Activated naive CD8-positive, alpha-beta T cell treated with anti-CD3 and anti-CD28 coated beads, Interleukin-2, amount 10 ng/mL, durations not matched to agents 7 days and 5 days (primary cell): ENCODE measurements at regions not wholly inside any gene's neighbourhood (a gene's known extent, or its start where the extent isn't known, plus 50 kb on each side); places are given as distances from the start of the nearest gene placed in this dataset.
"Not testable (repeated sequence)": the region's sequence is repeated elsewhere in the genome, so short reads cannot be mapped to it uniquely, and the experiment has no call there.

Experiments used
- ATAC-seq: fragments of 150-1000 bp; cut with Tn5 transposase; one replicate; pipeline ENCODE4 v1.10.0; 2021; ENCODE audit warnings: low read depth, moderate library complexity
- POLR2A ChIA-PET: fragments of 350-600 bp; sonication (Branson Sonifier 250); formaldehyde crosslinking; loops from one replicate; lab custom pipeline; 2021; ENCODE audit warnings: antibody characterized with exemption; lab: Charles Lee
- DNase-seq: peaks from one replicate; pipeline ENCODE4 v3.0.0; 2021
- H3K27ac Mint-ChIP-seq: one replicate; pipeline ENCODE4 v1.8.0; 2022; ENCODE audit warnings: mild to moderate bottlenecking, mixed read lengths
- H3K27me3 Mint-ChIP-seq: one replicate; pipeline ENCODE4 v1.8.0; 2022; ENCODE audit warnings: mild to moderate bottlenecking, moderate library complexity, mixed read lengths
- H3K36me3 Mint-ChIP-seq: one replicate; pipeline ENCODE4 v1.8.0; 2021; ENCODE audit warnings: mild to moderate bottlenecking, mixed read lengths
- H3K4me1 Mint-ChIP-seq: one replicate; pipeline ENCODE4 v1.8.0; 2021; ENCODE audit warnings: mixed read lengths
- H3K4me3 Mint-ChIP-seq: one replicate; pipeline ENCODE4 v1.8.0; 2022; ENCODE audit warnings: mild to moderate bottlenecking, moderate library complexity, mixed read lengths
- H3K9me3 Mint-ChIP-seq: one replicate; pipeline ENCODE4 v1.8.0; 2021; ENCODE audit warnings: mixed read lengths

DNA sequence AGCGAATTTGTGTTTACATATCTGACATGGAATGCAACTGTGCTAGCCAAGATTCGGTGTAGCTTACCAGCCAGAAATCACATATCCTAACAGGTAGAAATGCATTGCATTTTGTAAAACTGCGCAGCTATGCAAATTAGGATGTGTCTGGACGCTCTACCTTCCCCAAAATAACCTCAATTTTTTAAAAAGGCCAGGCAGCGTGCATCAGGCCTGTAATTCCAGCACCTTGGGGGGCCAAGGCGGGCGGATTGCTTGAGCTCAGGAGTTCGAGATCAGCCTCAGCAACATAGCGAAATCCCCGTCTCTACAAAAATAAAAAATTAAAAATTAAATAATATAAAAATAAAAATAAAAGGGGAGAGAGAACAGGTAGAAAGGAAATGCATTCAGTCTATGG lies 305.0 kb downstream of the TYW1 start:
- DNase-seq (no peak), ATAC-seq (no peak)
- Mint-ChIP-seq H3K4me3 (peak overlapping the region; percentile 93), H3K36me3 (peaks cover 1% of the 10 kb centered on the region), H3K27ac (peak overlapping the region; percentile 94), H3K9me3 (no peaks in the 10 kb centered on the region), H3K4me1 (peaks cover 15% of the 10 kb centered on the region), H3K27me3 (no peaks in the 10 kb centered on the region)
- POLR2A ChIA-PET = interaction anchor here (0.6 to 1.3 kb wide), 3 partner anchors 267 to 457 kb away, joined by 3 to 4 read pairs (median 4); partner anchors contain the start of gene TYW1

DNA sequence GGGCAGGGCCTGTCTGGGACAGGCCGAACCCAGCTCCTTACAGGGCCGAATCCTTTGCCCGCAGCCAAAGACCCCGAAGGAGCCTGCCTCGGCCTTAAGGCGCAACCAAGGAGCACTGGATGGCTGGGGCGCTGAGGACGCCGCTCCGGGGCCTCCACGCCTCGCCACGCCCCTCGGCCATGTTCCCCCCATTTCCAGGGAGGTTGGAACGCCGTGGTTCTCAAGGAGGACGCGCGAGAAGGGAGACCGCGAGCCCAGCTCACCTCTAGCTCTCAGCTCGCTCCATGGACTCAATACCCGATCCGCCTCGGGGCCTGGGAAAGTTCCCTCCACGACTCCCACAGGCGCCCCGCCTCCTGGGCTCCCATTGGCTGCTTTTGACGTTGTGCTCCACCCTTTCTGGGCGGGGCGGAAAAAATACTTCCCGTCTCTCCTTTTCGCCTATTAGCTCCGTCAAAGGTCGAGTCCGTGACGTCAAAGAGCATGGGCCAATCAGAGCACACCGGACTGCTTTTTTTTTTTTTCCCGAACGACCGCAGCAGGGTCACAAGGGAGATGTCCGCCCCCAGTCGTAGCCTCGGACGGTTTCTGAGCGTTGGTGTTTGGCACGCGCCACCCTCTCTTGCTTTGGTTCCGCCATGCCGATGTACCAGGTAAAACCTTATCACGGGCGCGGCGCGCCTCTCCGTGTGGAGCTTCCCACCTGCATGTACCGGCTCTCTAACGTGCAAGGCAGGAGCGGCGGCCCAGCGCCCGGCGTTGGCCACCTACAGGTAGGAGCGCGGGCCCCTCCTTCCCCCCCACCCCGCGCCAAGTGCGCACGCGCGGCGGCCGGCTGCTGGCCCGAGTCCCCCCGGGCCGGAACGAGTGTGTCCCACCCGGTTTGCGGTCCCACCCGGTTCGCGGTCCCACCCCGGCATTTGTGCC lies 305.7 kb downstream of the TYW1 start:
- Mint-ChIP-seq H3K4me1 (peaks cover 15% of the 10 kb centered on the region), H3K27ac (peak overlapping the region; percentile 94), H3K4me3 (peak overlapping the region; percentile 93), H3K27me3 (no peaks in the 10 kb centered on the region), H3K9me3 (no peaks in the 10 kb centered on the region), H3K36me3 (peaks cover 1% of the 10 kb centered on the region)
- POLR2A ChIA-PET = interaction anchor here (0.5 to 1.3 kb wide), 4 partner anchors 268 to 1322 kb away, joined by 3 to 4 read pairs (median 4); partner anchors contain the start of gene TYW1
- DNase-seq = peak; percentile 93
- ATAC-seq = peak; percentile 88

GRCh38 chr7:67304846-67305245 lies 308.2 kb downstream of the TYW1 start:
- H3K4me1 Mint-ChIP-seq = peaks cover 15% of the 10 kb centered on the region
- H3K4me3 Mint-ChIP-seq, H3K27me3 Mint-ChIP-seq, H3K27ac Mint-ChIP-seq, H3K9me3 Mint-ChIP-seq, H3K36me3 Mint-ChIP-seq, POLR2A ChIA-PET, DNase-seq, ATAC-seq: not testable (repeated sequence)

DNA sequence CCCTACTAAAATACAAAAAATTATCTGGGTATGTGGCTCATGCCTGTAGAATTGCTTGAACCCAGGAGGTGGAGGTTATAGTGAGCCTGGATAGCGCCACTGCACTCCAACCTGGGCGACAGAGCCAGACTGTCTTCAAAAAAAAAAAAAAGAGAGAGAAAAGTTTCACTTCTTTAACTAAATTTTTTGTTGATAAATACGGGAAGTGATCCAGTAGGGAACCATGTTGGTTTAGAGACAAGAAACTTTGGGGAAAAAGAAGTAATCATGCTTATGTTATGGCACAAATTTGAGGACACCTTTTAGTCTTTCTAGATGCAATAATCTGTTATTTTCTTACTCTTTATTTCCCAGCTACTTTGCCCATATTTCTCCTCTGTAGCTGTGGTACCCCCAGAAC lies 309.7 kb downstream of the TYW1 start:
- Mint-ChIP-seq H3K27me3 (no peaks in the 10 kb centered on the region), H3K9me3 (no peaks in the 10 kb centered on the region), H3K36me3 (peaks cover 1% of the 10 kb centered on the region), H3K4me3 (no peak overlapping the region), H3K27ac (no peak overlapping the region), H3K4me1 (peaks cover 7% of the 10 kb centered on the region)
- no peak for DNase-seq
- POLR2A ChIA-PET = no interaction called here
- no peak for ATAC-seq

DNA sequence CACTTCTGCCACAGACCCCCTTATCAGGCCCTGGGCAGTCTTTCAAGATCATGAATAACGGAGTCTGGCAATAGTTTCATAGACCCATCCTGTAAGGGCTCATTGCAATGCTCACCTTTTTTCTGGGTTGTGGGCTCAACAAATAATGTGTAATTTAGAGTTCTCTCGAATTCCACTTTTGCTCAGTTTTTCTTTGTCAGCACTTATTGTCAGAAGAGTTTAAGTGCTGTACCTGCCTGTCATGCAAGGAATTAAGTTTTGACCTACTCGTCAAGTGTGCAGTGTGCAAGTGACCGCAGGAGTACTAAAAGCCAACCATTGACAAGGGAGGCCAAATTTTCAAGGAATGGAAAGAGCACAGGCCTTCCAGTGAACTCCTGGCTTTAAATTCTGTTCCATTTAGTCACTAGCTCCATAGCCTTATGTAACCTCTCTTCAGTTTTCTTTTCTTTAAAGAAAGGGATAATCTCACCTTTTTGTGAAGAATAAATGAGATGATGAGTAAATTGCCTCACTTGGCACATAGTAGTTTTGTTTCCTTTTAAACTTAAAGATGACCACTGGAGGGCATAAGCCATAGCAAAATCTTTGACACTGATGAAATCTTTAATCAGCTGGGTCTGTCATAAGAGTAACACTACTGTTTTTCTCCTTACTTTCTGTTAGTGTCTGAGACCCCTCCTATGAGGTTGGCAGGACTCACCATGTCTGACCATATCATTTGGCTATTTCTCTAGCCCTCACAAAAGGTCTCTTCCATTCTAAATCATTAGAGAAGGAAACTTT lies 313.3 kb downstream of the TYW1 start:
- peaks cover 1% of the 10 kb centered on the region for H3K4me1 Mint-ChIP-seq
- POLR2A ChIA-PET = no interaction called here
- H3K27me3 Mint-ChIP-seq = no peaks in the 10 kb centered on the region
- ATAC-seq = no peak
- peaks cover 18% of the 10 kb centered on the region for H3K36me3 Mint-ChIP-seq
- no peak overlapping the region for H3K4me3 Mint-ChIP-seq
- no peak overlapping the region for H3K27ac Mint-ChIP-seq
- no peaks in the 10 kb centered on the region for H3K9me3 Mint-ChIP-seq
- DNase-seq = no peak

DNA sequence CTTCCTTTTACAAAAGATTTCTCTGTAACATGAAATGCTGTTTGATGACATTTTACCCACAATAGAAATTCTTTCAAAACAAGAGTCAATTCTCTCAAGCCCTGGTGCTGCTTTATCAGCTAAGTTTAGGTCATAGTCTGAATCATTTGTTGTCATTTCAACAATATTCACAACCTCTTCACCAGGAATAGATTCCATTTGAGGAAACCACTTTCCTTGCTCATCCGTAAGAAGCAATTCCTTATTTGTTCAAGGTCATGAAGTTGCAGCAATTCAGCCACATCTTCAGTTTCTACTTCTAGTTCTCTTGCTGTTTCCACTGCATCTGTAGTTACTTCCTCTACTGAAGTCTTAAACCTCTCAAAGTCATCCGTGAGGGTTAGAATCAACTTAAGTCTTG lies 315.3 kb downstream of the TYW1 start:
- no peaks in the 10 kb centered on the region for H3K4me1 Mint-ChIP-seq
- ATAC-seq (no peak), DNase-seq (no peak)
- peaks cover 20% of the 10 kb centered on the region for H3K36me3 Mint-ChIP-seq
- no peaks in the 10 kb centered on the region for H3K9me3 Mint-ChIP-seq
- H3K27me3 Mint-ChIP-seq = no peaks in the 10 kb centered on the region
- H3K27ac Mint-ChIP-seq = no peak overlapping the region
- no peak overlapping the region for H3K4me3 Mint-ChIP-seq
- POLR2A ChIA-PET = no interaction called here

- Mint-ChIP-seq H3K36me3 (peaks cover 23% of the 10 kb centered on the region), H3K27me3 (no peaks in the 10 kb centered on the region), H3K4me3 (no peak overlapping the region), H3K27ac (peak overlapping the region; percentile 3), H3K4me1 (no peaks in the 10 kb centered on the region), H3K9me3 (no peaks in the 10 kb centered on the region)
- POLR2A ChIA-PET = no interaction called here
- ATAC-seq (no peak), DNase-seq (no peak)
Measured at GRCh38 chr7:67313213-67313612, 316.6 kb downstream of the TYW1 start.

DNA sequence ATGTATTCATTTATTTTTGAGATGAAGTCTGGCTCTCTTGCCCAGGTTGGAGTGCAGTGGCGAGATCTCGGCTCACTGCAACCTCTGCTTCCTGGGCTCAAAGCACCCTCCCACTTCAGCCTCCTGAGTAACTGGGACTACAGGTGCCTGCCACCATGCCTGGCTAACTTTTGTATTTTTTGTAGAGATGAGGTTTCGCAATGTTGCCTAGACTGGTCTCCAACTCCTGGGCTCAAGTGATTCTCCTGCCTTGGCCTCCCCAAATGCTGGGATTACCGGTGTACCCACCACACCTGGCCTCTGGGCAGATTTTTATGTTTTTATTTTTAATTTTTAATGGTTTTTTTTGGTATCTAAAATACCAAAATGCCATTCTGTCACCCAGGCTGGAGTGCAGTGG lies 320.3 kb downstream of the TYW1 start:
- H3K36me3 Mint-ChIP-seq = peaks cover 23% of the 10 kb centered on the region

GRCh38 chr7:67328257-67328656 lies 331.6 kb downstream of the TYW1 start:
- DNase-seq, H3K27me3 Mint-ChIP-seq, H3K9me3 Mint-ChIP-seq, POLR2A ChIA-PET, H3K27ac Mint-ChIP-seq, ATAC-seq, H3K4me3 Mint-ChIP-seq, H3K4me1 Mint-ChIP-seq, H3K36me3 Mint-ChIP-seq: not testable (repeated sequence)

More for the DNA sequence above, 320.3 kb downstream of the TYW1 start:
- H3K4me3 Mint-ChIP-seq, ATAC-seq, H3K27me3 Mint-ChIP-seq, H3K27ac Mint-ChIP-seq, H3K4me1 Mint-ChIP-seq, H3K9me3 Mint-ChIP-seq, DNase-seq: not testable (repeated sequence)
- POLR2A ChIA-PET = interaction anchor here (0.6 kb wide), 1 partner anchor 152 kb away, joined by 4 read pairs; no protein-coding TSS in a partner anchor

DNA sequence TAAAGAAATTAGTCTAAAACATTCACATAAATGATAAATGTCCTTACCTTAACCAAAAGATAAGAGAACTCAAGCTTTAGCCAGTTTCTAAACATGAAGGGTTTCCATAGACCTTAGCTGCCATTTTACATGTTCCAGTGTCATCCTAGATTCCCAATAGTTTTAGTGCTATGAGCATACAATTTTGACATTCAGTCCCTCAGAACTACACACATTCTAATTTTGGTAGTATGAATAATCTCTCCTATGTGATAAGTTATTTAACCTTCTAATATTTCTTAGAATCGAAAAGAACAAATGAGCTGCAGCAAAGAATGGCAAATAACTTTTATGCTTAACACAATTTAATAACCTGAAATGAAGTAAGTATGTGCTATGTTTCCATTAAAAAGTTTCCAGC lies 338.5 kb downstream of the TYW1 start:
- H3K9me3 Mint-ChIP-seq, H3K36me3 Mint-ChIP-seq, H3K4me3 Mint-ChIP-seq, POLR2A ChIA-PET, ATAC-seq, DNase-seq, H3K4me1 Mint-ChIP-seq, H3K27ac Mint-ChIP-seq, H3K27me3 Mint-ChIP-seq: not testable (repeated sequence)

- POLR2A ChIA-PET, H3K9me3 Mint-ChIP-seq, H3K4me3 Mint-ChIP-seq, ATAC-seq, H3K27ac Mint-ChIP-seq, H3K36me3 Mint-ChIP-seq, DNase-seq, H3K27me3 Mint-ChIP-seq, H3K4me1 Mint-ChIP-seq: not testable (repeated sequence)
Measured at GRCh38 chr7:67335663-67336062, 339.0 kb downstream of the TYW1 start.

- H3K4me1 Mint-ChIP-seq, H3K9me3 Mint-ChIP-seq, POLR2A ChIA-PET, H3K4me3 Mint-ChIP-seq, ATAC-seq, H3K27ac Mint-ChIP-seq, DNase-seq, H3K27me3 Mint-ChIP-seq: not testable (repeated sequence)
- peaks cover 14% of the 10 kb centered on the region for H3K36me3 Mint-ChIP-seq
Measured at GRCh38 chr7:67338545-67338944, 341.9 kb downstream of the TYW1 start.

- H3K9me3 Mint-ChIP-seq = no peaks in the 10 kb centered on the region
- ATAC-seq (no peak), DNase-seq (no peak)
- POLR2A ChIA-PET = no interaction called here
- no peak overlapping the region for H3K27ac Mint-ChIP-seq
- H3K4me3 Mint-ChIP-seq = no peak overlapping the region
- peaks cover 22% of the 10 kb centered on the region for H3K36me3 Mint-ChIP-seq
- H3K4me1 Mint-ChIP-seq = peaks cover 2% of the 10 kb centered on the region
- H3K27me3 Mint-ChIP-seq = no peaks in the 10 kb centered on the region
Measured at GRCh38 chr7:67341153-67341768, 344.6 kb downstream of the TYW1 start.
